Retinal pigment epithelial cell (primary cell): ENCODE measurements at regions not wholly inside any gene's neighbourhood (a gene's known extent, or its start where the extent isn't known, plus 50 kb on each side); places are given as distances from the start of the nearest gene placed in this dataset.
"Not testable (repeated sequence)": the region's sequence is repeated elsewhere in the genome, so short reads cannot be mapped to it uniquely, and the experiment has no call there.

Experiments
- DNase-seq: peaks from one replicate; pipeline ENCODE4 v3.0.0-alpha.2; 2010; ENCODE audit warnings: low read depth
- H3K4me3 ChIP-seq: 2 replicates; pipeline ENCODE4 v1.5.1; 2011; ENCODE audit warnings: mild to moderate bottlenecking, low read length, control low read depth, moderate library complexity
- CTCF ChIP-seq: conservative IDR thresholded peaks from 2 replicates; pipeline ENCODE4 v1.5.1; 2011; ENCODE audit warnings: low read depth, low read length, control low read depth, inconsistent platforms

GRCh38 chr2:150060341-150060740, 427.1 kb downstream of the RND3 start:
- no peak for DNase-seq
- TF ChIP-seq CTCF: no peak
- H3K4me3 ChIP-seq: no peak overlapping the region

GRCh38 chr2:150059676-150060075, 427.8 kb downstream of the RND3 start:
- not testable (repeated sequence) for H3K4me3 ChIP-seq, DNase-seq

GRCh38 chr2:150052457-150052856, 435.0 kb downstream of the RND3 start:
- no peak for TF ChIP-seq CTCF
- DNase-seq: no peak
- no peak overlapping the region for H3K4me3 ChIP-seq

- no peak overlapping the region for H3K4me3 ChIP-seq
- DNase-seq: no peak
- TF ChIP-seq CTCF: no peak
Observed at GRCh38 chr2:150051004-150051403, 436.5 kb downstream of the RND3 start.

DNA sequence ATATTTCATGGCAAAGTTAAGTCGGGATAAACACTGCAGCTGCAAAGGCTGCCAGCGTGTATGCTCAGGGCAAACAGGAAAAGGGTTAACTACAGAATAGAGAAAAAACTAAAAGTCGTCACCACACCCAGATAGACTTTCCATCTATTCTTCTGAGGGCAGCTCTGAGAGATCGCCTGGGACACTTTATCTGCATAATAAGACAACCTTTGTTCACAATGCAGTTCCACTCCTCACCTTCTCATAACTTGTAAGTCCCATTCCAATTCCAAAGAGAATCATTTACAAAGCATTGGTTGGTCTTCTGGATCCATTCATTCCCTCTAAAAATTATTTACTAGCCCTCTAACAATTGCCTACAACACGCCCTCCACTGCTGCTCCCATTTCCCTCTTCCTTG, 437.4 kb downstream of the RND3 start:
- no peak overlapping the region for H3K4me3 ChIP-seq
- DNase-seq: no peak
- no peak for TF ChIP-seq CTCF

DNA sequence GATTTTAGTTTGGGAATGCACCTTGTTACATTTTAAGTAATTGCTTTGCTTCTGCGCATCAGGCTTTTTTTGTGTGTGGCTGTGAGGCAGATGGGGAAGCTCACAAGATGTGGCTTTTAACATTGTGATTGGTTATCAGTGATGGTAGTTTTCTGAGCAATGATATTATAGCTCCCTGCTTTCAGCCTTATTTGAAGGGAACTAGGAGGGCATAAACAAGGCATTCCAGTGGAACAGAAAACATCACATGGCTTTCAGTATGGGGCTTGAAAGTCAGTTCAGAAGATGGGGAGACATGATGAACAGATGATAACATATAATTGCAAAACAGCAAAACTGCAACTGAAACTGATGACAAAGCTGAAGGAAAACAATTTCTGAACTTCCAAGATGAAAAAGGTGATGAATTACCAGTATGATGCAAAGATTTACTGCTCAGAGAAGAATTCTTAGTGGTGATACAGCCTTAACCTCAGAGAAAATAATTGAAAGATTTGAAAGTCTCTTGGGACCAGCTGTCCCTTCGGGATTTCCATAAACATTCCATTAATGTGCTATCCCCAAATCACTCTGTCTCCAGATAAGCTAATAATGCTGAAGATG, 439.7 kb downstream of the RND3 start:
- H3K4me3 ChIP-seq: no peak overlapping the region
- no peak for TF ChIP-seq CTCF
- no peak for DNase-seq

DNA sequence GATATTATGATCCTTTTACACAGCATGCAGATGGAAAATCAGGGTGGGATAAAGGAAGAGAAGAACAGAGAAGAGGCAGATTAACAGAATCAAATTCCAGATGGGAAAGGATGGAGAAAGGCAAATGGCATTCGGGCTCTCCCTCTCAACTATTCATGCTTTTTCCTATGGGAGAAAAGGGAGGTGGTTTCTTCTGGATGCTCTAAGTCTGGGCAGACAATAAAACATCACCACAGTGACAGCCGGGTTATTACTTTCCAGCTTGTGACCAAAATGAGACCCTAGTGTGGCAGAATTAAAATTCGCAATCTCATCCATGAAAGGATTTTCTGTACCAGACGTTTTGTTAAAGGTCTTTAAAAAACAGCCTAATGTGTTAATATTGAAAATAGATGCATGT, 440.7 kb downstream of the RND3 start:
- no peak for TF ChIP-seq CTCF
- DNase-seq: no peak
- no peak overlapping the region for H3K4me3 ChIP-seq

GRCh38 chr2:150046211-150046610, 441.3 kb downstream of the RND3 start:
- no peak for DNase-seq
- no peak for TF ChIP-seq CTCF
- H3K4me3 ChIP-seq: no peak overlapping the region
